ENCODE measurements at regions not wholly inside any gene's neighbourhood (a gene's known extent, or its start where the extent isn't known, plus 50 kb on each side); places are given as distances from the start of the nearest gene placed in this dataset.

DNA sequence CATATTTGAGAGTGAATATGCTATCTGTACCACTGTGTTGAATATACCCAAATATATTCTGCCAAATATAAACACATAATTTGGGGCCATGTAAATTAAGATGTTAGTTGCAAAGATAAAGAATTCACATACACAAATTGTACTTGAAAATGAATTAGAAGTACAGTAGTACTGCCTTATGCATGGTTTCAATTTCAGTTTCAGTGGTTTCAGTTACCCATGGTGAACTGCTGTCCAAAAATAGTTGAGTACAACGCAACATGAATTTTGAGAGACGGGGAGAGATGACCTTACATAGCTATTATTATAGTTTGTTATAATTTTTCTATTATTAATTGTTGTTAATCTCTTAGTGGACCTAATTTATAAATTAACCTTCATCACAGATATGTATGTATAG is 1313.0 kb upstream of the FAM98A start:
- H4K20me1 ChIP-seq (ENCODE audit: insufficient read depth, low read length, poor library complexity, severe bottlenecking): no peaks in the 10 kb centered on the region
- TF ChIP-seq, protein P1, sequence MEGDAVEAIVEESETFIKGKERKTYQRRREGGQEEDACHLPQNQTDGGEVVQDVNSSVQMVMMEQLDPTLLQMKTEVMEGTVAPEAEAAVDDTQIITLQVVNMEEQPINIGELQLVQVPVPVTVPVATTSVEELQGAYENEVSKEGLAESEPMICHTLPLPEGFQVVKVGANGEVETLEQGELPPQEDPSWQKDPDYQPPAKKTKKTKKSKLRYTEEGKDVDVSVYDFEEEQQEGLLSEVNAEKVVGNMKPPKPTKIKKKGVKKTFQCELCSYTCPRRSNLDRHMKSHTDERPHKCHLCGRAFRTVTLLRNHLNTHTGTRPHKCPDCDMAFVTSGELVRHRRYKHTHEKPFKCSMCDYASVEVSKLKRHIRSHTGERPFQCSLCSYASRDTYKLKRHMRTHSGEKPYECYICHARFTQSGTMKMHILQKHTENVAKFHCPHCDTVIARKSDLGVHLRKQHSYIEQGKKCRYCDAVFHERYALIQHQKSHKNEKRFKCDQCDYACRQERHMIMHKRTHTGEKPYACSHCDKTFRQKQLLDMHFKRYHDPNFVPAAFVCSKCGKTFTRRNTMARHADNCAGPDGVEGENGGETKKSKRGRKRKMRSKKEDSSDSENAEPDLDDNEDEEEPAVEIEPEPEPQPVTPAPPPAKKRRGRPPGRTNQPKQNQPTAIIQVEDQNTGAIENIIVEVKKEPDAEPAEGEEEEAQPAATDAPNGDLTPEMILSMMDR (conservative IDR thresholded peaks at IDR 0.05; ENCODE audit: low read length): no peak
- no peak for TF ChIP-seq EZH2phosphoT487 (IDR thresholded peaks at IDR 0.05; ENCODE audit: borderline replicate concordance)

DNA sequence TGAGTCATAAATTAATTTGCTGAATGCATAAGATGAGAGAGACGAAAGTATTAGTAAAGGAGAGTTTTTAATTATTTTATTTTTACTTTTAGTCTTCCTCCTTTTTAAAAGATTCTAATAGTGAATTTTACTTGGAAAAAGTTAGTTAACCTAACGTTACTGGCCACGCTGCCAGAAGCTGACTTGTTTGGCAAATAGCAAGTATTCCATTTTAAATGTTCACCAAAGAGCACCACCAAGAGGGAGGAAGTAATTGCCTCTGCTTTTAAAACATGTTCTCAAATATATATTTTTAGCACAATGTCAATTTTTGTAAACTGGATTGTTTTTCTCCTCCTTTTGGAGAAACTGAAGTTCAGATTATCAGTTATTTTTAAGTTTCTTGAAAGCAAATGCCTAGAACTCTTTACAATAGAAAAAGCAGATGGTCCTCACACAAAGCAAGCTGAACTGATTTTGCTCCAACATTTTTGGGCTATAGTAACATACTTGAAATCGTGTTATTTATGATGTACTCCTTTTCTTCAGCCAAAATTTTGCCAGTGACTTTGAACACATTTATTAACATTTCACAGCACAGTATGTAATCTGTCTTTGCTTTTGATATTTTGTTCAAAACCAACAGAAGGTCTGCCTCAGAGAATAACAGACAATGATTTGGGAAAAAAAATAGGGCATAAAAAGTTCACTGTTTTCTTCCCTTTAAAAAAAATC is 1311.0 kb upstream of the FAM98A start:
- no peak overlapping the region for H3K4me2 ChIP-seq (ENCODE audit: low read depth, low read length, poor library complexity, severe bottlenecking)

More for the DNA sequence above, 1313.0 kb upstream of the FAM98A start:
- Histone ChIP-seq H3F3A (ENCODE audit: low read depth) (no peaks in the 10 kb centered on the region), H3K27me3 (ENCODE audit: insufficient read depth, low read length, poor library complexity, severe bottlenecking) (no peaks in the 10 kb centered on the region), H3K4me2 (ENCODE audit: low read depth, low read length, poor library complexity, severe bottlenecking) (no peak overlapping the region), H3K4me1 (ENCODE audit: insufficient read depth, low read length, poor library complexity, severe bottlenecking) (no peaks in the 10 kb centered on the region), H3K9ac (ENCODE audit: low read depth, low read length, poor library complexity, severe bottlenecking) (no peak overlapping the region), H3K36me3 (ENCODE audit: insufficient read depth, low read length) (no peaks in the 10 kb centered on the region), H3K4me3 (ENCODE audit: low read length, poor library complexity, severe bottlenecking) (no peak overlapping the region), H3K79me2 (ENCODE audit: insufficient read depth, low read length) (no peaks in the 10 kb centered on the region), H2AFZ (ENCODE audit: low read length) (no peak overlapping the region), H3K9me2 (replicated peaks; ENCODE audit: low read depth, low read length) (no peaks in the 10 kb centered on the region), H3K9me3 (ENCODE audit: insufficient read depth, low read depth, low read length) (no peaks in the 10 kb centered on the region)

DNA sequence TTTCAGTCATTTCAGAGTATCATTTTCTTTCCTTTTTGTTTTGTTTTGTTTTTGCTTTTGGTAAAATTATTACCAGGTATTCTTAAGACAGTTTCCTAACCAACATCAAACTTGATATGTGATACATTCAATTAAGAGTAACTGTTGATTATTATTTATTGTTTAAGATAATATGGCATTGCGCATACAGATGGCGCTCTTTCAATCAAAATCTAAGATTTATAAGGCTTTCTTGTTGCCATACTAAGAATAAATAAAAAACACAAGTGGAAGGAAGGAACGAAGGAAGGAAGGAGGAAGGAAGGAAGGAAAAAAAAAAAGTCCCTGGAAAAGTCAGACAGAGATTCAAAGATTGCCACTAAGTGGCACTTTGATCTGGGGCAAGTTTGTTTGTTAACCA is 1308.7 kb upstream of the FAM98A start:
- H3K4me3 ChIP-seq (ENCODE audit: low read length, poor library complexity, severe bottlenecking): no peak overlapping the region
- no peak overlapping the region for H2AFZ ChIP-seq (ENCODE audit: low read length)
- no peak overlapping the region for H3K4me2 ChIP-seq (ENCODE audit: low read depth, low read length, poor library complexity, severe bottlenecking)
- TF ChIP-seq, protein P1 (conservative IDR thresholded peaks at IDR 0.05; ENCODE audit: low read length): peak; percentile 21; the same call in 1 of the 2 replicates
- no peak for TF ChIP-seq EZH2phosphoT487 (IDR thresholded peaks at IDR 0.05; ENCODE audit: borderline replicate concordance)
- no peaks in the 10 kb centered on the region for H3K79me2 ChIP-seq (ENCODE audit: insufficient read depth, low read length)
- H3K9me2 ChIP-seq (replicated peaks; ENCODE audit: low read depth, low read length): no peaks in the 10 kb centered on the region
- no peak overlapping the region for H3K9ac ChIP-seq (ENCODE audit: low read depth, low read length, poor library complexity, severe bottlenecking)
- H3K27me3 ChIP-seq (ENCODE audit: insufficient read depth, low read length, poor library complexity, severe bottlenecking): no peaks in the 10 kb centered on the region
- no peaks in the 10 kb centered on the region for H4K20me1 ChIP-seq (ENCODE audit: insufficient read depth, low read length, poor library complexity, severe bottlenecking)
- H3K36me3 ChIP-seq (ENCODE audit: insufficient read depth, low read length): no peaks in the 10 kb centered on the region
- H3K4me1 ChIP-seq (ENCODE audit: insufficient read depth, low read length, poor library complexity, severe bottlenecking): no peaks in the 10 kb centered on the region
- no peaks in the 10 kb centered on the region for H3K9me3 ChIP-seq (ENCODE audit: insufficient read depth, low read depth, low read length)
- H3F3A ChIP-seq (ENCODE audit: low read depth): no peaks in the 10 kb centered on the region

More for the DNA sequence above, 1311.0 kb upstream of the FAM98A start:
- no peak overlapping the region for H2AFZ ChIP-seq (ENCODE audit: low read length)
- no peak overlapping the region for H3K4me3 ChIP-seq (ENCODE audit: low read length, poor library complexity, severe bottlenecking)
- no peaks in the 10 kb centered on the region for H3K9me2 ChIP-seq (replicated peaks; ENCODE audit: low read depth, low read length)
- H3K36me3 ChIP-seq (ENCODE audit: insufficient read depth, low read length): no peaks in the 10 kb centered on the region
- no peaks in the 10 kb centered on the region for H3K27me3 ChIP-seq (ENCODE audit: insufficient read depth, low read length, poor library complexity, severe bottlenecking)
- no peaks in the 10 kb centered on the region for H4K20me1 ChIP-seq (ENCODE audit: insufficient read depth, low read length, poor library complexity, severe bottlenecking)
- H3F3A ChIP-seq (ENCODE audit: low read depth): no peaks in the 10 kb centered on the region
- no peaks in the 10 kb centered on the region for H3K4me1 ChIP-seq (ENCODE audit: insufficient read depth, low read length, poor library complexity, severe bottlenecking)
- no peaks in the 10 kb centered on the region for H3K79me2 ChIP-seq (ENCODE audit: insufficient read depth, low read length)
- TF ChIP-seq, protein P1 (conservative IDR thresholded peaks at IDR 0.05; ENCODE audit: low read length): no peak
- no peak for TF ChIP-seq EZH2phosphoT487 (IDR thresholded peaks at IDR 0.05; ENCODE audit: borderline replicate concordance)
- no peaks in the 10 kb centered on the region for H3K9me3 ChIP-seq (ENCODE audit: insufficient read depth, low read depth, low read length)
- no peak overlapping the region for H3K9ac ChIP-seq (ENCODE audit: low read depth, low read length, poor library complexity, severe bottlenecking)
